ENCODE measurements at regions not wholly inside any gene's neighbourhood (a gene's known extent, or its start where the extent isn't known, plus 50 kb on each side); places are given as distances from the start of the nearest gene placed in this dataset.

DNA sequence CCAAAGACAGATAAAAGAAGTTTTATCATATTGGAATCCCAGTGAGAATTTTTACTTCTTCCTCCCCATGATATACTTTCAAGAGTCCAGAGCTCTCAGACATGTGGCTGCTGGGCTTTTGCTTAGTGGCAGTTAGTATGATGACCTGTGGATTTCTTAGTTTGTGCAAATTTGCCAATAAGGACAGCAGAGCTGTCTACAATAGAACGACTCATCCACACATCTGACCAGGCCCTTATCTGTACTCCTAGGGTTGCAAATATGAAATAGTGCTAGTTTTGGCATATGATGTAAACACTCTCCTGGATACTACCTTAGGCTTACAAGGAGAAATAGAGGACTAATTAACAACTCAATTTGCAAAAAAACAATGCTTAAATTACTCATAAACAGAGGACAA is 758.4 kb upstream of the TMEFF2 start:
- Histone ChIP-seq H3K36me3 (ENCODE audit: insufficient read depth, low read length) (no peaks in the 10 kb centered on the region), H3K9me2 (replicated peaks; ENCODE audit: low read depth, low read length) (no peaks in the 10 kb centered on the region), H3K4me3 (ENCODE audit: low read length, poor library complexity, severe bottlenecking) (no peak overlapping the region), H3K9ac (ENCODE audit: low read depth, low read length, poor library complexity, severe bottlenecking) (no peak overlapping the region), H3K9me3 (ENCODE audit: insufficient read depth, low read depth, low read length) (no peaks in the 10 kb centered on the region), H3K4me1 (ENCODE audit: insufficient read depth, low read length, poor library complexity, severe bottlenecking) (no peaks in the 10 kb centered on the region), H3K79me2 (ENCODE audit: insufficient read depth, low read length) (no peaks in the 10 kb centered on the region), H3K4me2 (ENCODE audit: low read depth, low read length, poor library complexity, severe bottlenecking) (no peak overlapping the region), H2AFZ (ENCODE audit: low read length) (no peak overlapping the region), H3K27me3 (ENCODE audit: insufficient read depth, low read length, poor library complexity, severe bottlenecking) (no peaks in the 10 kb centered on the region), H3F3A (ENCODE audit: low read depth) (no peaks in the 10 kb centered on the region), H4K20me1 (ENCODE audit: insufficient read depth, low read length, poor library complexity, severe bottlenecking) (no peaks in the 10 kb centered on the region)
- TF ChIP-seq, protein P1, sequence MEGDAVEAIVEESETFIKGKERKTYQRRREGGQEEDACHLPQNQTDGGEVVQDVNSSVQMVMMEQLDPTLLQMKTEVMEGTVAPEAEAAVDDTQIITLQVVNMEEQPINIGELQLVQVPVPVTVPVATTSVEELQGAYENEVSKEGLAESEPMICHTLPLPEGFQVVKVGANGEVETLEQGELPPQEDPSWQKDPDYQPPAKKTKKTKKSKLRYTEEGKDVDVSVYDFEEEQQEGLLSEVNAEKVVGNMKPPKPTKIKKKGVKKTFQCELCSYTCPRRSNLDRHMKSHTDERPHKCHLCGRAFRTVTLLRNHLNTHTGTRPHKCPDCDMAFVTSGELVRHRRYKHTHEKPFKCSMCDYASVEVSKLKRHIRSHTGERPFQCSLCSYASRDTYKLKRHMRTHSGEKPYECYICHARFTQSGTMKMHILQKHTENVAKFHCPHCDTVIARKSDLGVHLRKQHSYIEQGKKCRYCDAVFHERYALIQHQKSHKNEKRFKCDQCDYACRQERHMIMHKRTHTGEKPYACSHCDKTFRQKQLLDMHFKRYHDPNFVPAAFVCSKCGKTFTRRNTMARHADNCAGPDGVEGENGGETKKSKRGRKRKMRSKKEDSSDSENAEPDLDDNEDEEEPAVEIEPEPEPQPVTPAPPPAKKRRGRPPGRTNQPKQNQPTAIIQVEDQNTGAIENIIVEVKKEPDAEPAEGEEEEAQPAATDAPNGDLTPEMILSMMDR (conservative IDR thresholded peaks at IDR 0.05; ENCODE audit: low read length) = no peak
- TF ChIP-seq EZH2phosphoT487 (IDR thresholded peaks at IDR 0.05; ENCODE audit: borderline replicate concordance) = no peak

DNA sequence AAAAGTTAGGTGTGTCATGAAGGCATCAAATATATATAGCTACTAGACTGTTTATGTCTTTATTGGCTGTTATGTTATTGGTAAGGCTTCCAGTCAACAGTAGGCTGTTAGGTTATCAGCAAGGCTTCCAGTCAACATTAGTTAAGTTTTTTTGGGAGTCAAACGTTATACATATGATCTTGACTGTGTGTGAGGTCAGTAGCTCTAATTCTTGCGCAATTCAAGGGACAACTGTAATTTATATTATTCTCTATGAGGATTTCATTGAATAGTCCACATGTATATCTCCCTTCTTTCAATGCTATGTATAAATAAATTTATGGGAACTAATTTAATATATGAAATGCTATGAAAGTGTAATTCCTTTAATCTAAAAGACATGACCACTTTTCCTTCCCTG is 757.5 kb upstream of the TMEFF2 start:
- Histone ChIP-seq H2AFZ (ENCODE audit: low read length) (no peak overlapping the region), H3K9me2 (replicated peaks; ENCODE audit: low read depth, low read length) (no peaks in the 10 kb centered on the region), H3K79me2 (ENCODE audit: insufficient read depth, low read length) (no peaks in the 10 kb centered on the region), H3F3A (ENCODE audit: low read depth) (no peaks in the 10 kb centered on the region), H3K9ac (ENCODE audit: low read depth, low read length, poor library complexity, severe bottlenecking) (no peak overlapping the region), H4K20me1 (ENCODE audit: insufficient read depth, low read length, poor library complexity, severe bottlenecking) (no peaks in the 10 kb centered on the region), H3K4me1 (ENCODE audit: insufficient read depth, low read length, poor library complexity, severe bottlenecking) (no peaks in the 10 kb centered on the region), H3K9me3 (ENCODE audit: insufficient read depth, low read depth, low read length) (no peaks in the 10 kb centered on the region), H3K27me3 (ENCODE audit: insufficient read depth, low read length, poor library complexity, severe bottlenecking) (no peaks in the 10 kb centered on the region), H3K36me3 (ENCODE audit: insufficient read depth, low read length) (no peaks in the 10 kb centered on the region), H3K4me2 (ENCODE audit: low read depth, low read length, poor library complexity, severe bottlenecking) (no peak overlapping the region), H3K4me3 (ENCODE audit: low read length, poor library complexity, severe bottlenecking) (no peak overlapping the region)
- no peak for TF ChIP-seq EZH2phosphoT487 (IDR thresholded peaks at IDR 0.05; ENCODE audit: borderline replicate concordance)
- TF ChIP-seq, protein P1 (conservative IDR thresholded peaks at IDR 0.05; ENCODE audit: low read length) = no peak

DNA sequence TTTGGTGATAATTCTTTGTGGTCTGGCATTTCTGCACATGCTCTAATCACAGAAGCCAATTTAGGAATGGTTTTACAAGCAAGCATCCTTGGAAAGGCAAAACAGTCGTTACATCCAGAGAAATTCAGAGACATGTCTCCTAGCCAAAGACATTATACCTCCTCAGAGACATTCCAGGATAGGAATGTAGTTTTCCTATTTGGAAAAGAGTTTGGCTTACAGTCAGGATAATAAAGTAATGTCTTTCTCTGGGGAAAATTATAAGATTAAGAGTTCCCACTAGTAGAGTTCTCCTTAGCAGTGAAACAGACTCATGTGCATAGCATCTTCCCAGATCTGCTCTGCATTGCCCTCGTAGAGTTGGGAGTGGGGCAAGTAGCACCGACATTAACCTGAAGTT is 753.6 kb upstream of the TMEFF2 start:
- no peak for TF ChIP-seq EZH2phosphoT487 (IDR thresholded peaks at IDR 0.05; ENCODE audit: borderline replicate concordance)
- TF ChIP-seq, protein P1 (conservative IDR thresholded peaks at IDR 0.05; ENCODE audit: low read length) = no peak
- no peaks in the 10 kb centered on the region for H3K79me2 ChIP-seq (ENCODE audit: insufficient read depth, low read length)
- no peaks in the 10 kb centered on the region for H3K27me3 ChIP-seq (ENCODE audit: insufficient read depth, low read length, poor library complexity, severe bottlenecking)
- no peaks in the 10 kb centered on the region for H3K4me1 ChIP-seq (ENCODE audit: insufficient read depth, low read length, poor library complexity, severe bottlenecking)
- no peaks in the 10 kb centered on the region for H3K36me3 ChIP-seq (ENCODE audit: insufficient read depth, low read length)
- no peak overlapping the region for H3K9ac ChIP-seq (ENCODE audit: low read depth, low read length, poor library complexity, severe bottlenecking)
- H3K9me2 ChIP-seq (replicated peaks; ENCODE audit: low read depth, low read length) = no peaks in the 10 kb centered on the region
- H2AFZ ChIP-seq (ENCODE audit: low read length) = no peak overlapping the region
- no peak overlapping the region for H3K4me3 ChIP-seq (ENCODE audit: low read length, poor library complexity, severe bottlenecking)
- H3K9me3 ChIP-seq (ENCODE audit: insufficient read depth, low read depth, low read length) = no peaks in the 10 kb centered on the region
- H4K20me1 ChIP-seq (ENCODE audit: insufficient read depth, low read length, poor library complexity, severe bottlenecking) = no peaks in the 10 kb centered on the region
- H3F3A ChIP-seq (ENCODE audit: low read depth) = no peaks in the 10 kb centered on the region
- no peak overlapping the region for H3K4me2 ChIP-seq (ENCODE audit: low read depth, low read length, poor library complexity, severe bottlenecking)
